SH-SY5Y (cell line): ENCODE measurements at regions not wholly inside any gene's neighbourhood (a gene's known extent, or its start where the extent isn't known, plus 50 kb on each side); places are given as distances from the start of the nearest gene placed in this dataset.

Experiments used
- GATA2 ChIP-seq: IDR thresholded peaks from 2 replicates; pipeline ENCODE4 v1.6.1; 2011; ENCODE audit warnings: mild to moderate bottlenecking, low read depth, low read length
- GATA3 ChIP-seq: IDR thresholded peaks from 2 replicates; pipeline ENCODE4 v1.6.1; 2011; ENCODE audit warnings: low read depth, mild to moderate bottlenecking, low read length, moderate library complexity

DNA sequence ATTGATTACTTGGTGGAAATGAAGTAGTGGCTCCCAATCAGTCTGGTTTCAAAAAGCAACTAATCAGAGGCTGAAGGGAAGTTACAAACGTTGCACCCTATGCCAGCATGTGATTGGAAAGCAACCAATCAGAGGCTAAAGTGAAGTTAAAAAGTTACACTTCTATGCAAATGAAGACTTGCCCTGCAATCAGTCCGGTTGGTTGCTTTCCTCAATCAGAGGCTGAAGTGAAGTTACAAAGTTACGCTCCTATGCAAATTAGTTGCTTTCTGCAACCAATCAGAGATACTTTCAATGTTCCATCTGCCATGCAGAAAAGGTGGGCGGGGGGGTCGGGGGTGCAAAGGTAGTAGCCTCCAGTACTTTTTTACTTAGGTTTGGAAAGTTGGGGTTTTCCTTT, 1077.1 kb downstream of the TYW1 start:
- TF ChIP-seq GATA2 (no peak), GATA3 (no peak)
